Endothelial cell of umbilical vein (primary cell): ENCODE measurements at regions not wholly inside any gene's neighbourhood (a gene's known extent, or its start where the extent isn't known, plus 50 kb on each side); places are given as distances from the start of the nearest gene placed in this dataset.

Source experiments
- BruUV-seq: library from RNA; stranded (reverse); fragments of 400-500 nt; replicated peaks from 2 replicates; lab custom pipeline; 2021; lab: Mats Ljungman, UMichigan
- CTCF ChIA-PET: fragments of 300-600, 350-600 bp; sonication (Branson Sonifier 250); formaldehyde crosslinking; loops from one replicate; lab custom pipeline; 2021; ENCODE audit warnings: antibody characterized with exemption, inconsistent platforms; lab: Charles Lee
- POLR2A ChIA-PET: fragments of 300-600, 350-600 bp; sonication (Branson Sonifier 250); formaldehyde crosslinking; loops from one replicate; lab custom pipeline; 2021; ENCODE audit warnings: antibody characterized with exemption, inconsistent platforms; lab: Charles Lee
- DNase-seq: peaks from one replicate; pipeline ENCODE4 v3.0.0-alpha.2; 2011; ENCODE audit warnings: low read depth, low spot score
- FAIRE-seq: peaks from 2 replicates; lab custom pipeline; 2011; peaks lifted over from hg19 to GRCh38; lab: Jason Lieb, UNC
- H2AFZ ChIP-seq: 2 replicates; pipeline ENCODE4 v1.6.0; 2012; ENCODE audit warnings: low read depth, low read length, control low read depth, inconsistent platforms
- H3K27ac ChIP-seq: 2 replicates; pipeline ENCODE4 v1.5.1; 2011; ENCODE audit warnings: low read depth, mild to moderate bottlenecking, control low read depth, low read length, moderate library complexity; ENCODE audit not compliant: insufficient read depth
- H3K27me3 ChIP-seq, 2 experiments: 2 replicates each; pipeline versions ENCODE4 v1.6.0 to v1.6.1; 2011; ENCODE audit warnings: low read length in 2 of 2, mixed read lengths in 1 of 2; ENCODE audit not compliant: control insufficient read depth in 2 of 2, insufficient read depth in 2 of 2
- H3K36me3 ChIP-seq, 2 experiments: 2 replicates in 1 of 2; 3 replicates in 1 of 2; pipeline ENCODE4 v1.5.1; 2011; ENCODE audit warnings: low read length in 2 of 2, mild to moderate bottlenecking in 1 of 2, moderate library complexity in 1 of 2; ENCODE audit not compliant: control insufficient read depth in 2 of 2, insufficient read depth in 2 of 2; ENCODE audit errors: extremely low read depth in 1 of 2
- H3K4me1 ChIP-seq: 3 replicates; pipeline ENCODE4 v1.5.1; 2011; ENCODE audit warnings: mild to moderate bottlenecking, low read length; ENCODE audit not compliant: control insufficient read depth, insufficient read depth; ENCODE audit errors: extremely low read depth
- H3K4me2 ChIP-seq: 2 replicates; pipeline ENCODE4 v1.6.1; 2011; ENCODE audit warnings: low read length, control low read depth, mixed read lengths; ENCODE audit not compliant: insufficient read depth
- H3K4me3 ChIP-seq, 3 experiments: fragments of 200-600 bp in 1 of 3; sonication (generic), shearing (Covaris generic) in 1 of 3; replicated peaks in 1 of 3; 2 replicates each; pipeline ENCODE4 v1.5.1; 2011 to 2016; ENCODE audit warnings: control low read depth in 3 of 3, low read length in 3 of 3, mild to moderate bottlenecking in 2 of 3, inconsistent platforms in 1 of 3, low read depth in 1 of 3, moderate library complexity in 1 of 3; ENCODE audit not compliant: insufficient read depth in 1 of 3
- H3K79me2 ChIP-seq: 2 replicates; pipeline ENCODE4 v1.6.0; 2012; ENCODE audit warnings: low read length, inconsistent platforms; ENCODE audit not compliant: control insufficient read depth, insufficient read depth
- H3K9ac ChIP-seq: replicated peaks from 2 replicates; pipeline ENCODE3; 2011; ENCODE audit warnings: low read length, control low read depth; ENCODE audit not compliant: insufficient read depth; ENCODE audit errors: extremely low read depth
- H3K9me1 ChIP-seq: replicated peaks from 3 replicates; pipeline ENCODE4 v1.6.0; 2011; ENCODE audit warnings: mild to moderate bottlenecking, low read length; ENCODE audit not compliant: control insufficient read depth, insufficient read depth; ENCODE audit errors: extremely low read depth
- H3K9me3 ChIP-seq: replicated peaks from 2 replicates; pipeline ENCODE4 v1.5.1; 2012; ENCODE audit warnings: low read length, inconsistent platforms; ENCODE audit not compliant: control insufficient read depth, insufficient read depth
- H4K20me1 ChIP-seq: replicated peaks from 2 replicates; pipeline ENCODE3; 2011; ENCODE audit warnings: mild to moderate bottlenecking, low read length; ENCODE audit not compliant: control insufficient read depth, insufficient read depth; ENCODE audit errors: extremely low read depth
- CTCF ChIP-seq, 2 donors: IDR thresholded peaks; 1 replicate in 1 of 2; 2 replicates in 1 of 2; pipeline ENCODE4 v1.5.1; 2011; ENCODE audit warnings: low read length in 2 of 2, mild to moderate bottlenecking in 2 of 2, moderate library complexity in 2 of 2, control low read depth in 1 of 2, inconsistent platforms in 1 of 2, low read depth in 1 of 2; ENCODE audit not compliant: insufficient read depth in 1 of 2; ENCODE audit errors: extremely low read depth in 1 of 2
- EZH2 ChIP-seq: IDR thresholded peaks from 2 replicates; pipeline ENCODE4 v1.6.1; 2012; ENCODE audit warnings: borderline replicate concordance, low read depth, mild to moderate bottlenecking, moderate library complexity, low read length, inconsistent platforms; ENCODE audit not compliant: severe bottlenecking
- FOS ChIP-seq: IDR thresholded peaks from 2 replicates; pipeline ENCODE4 v1.6.1; 2011; ENCODE audit warnings: mild to moderate bottlenecking, low read length, moderate library complexity, borderline replicate concordance; ENCODE audit not compliant: insufficient read depth
- GATA2 ChIP-seq: IDR thresholded peaks from 2 replicates; pipeline ENCODE4 v1.7.0; 2011; ENCODE audit warnings: low read depth, mild to moderate bottlenecking, moderate library complexity, mixed read lengths, low read length; ENCODE audit not compliant: insufficient read length, insufficient read depth
- JUN ChIP-seq: IDR thresholded peaks from 2 replicates; pipeline ENCODE4 v1.6.1; 2011; ENCODE audit warnings: borderline replicate concordance, low read depth; ENCODE audit not compliant: insufficient read length, insufficient read depth
- MYC ChIP-seq: IDR thresholded peaks from one replicate; pipeline ENCODE4 v1.6.1; 2011; ENCODE audit warnings: mild to moderate bottlenecking, low read depth, low read length
- POLR2A ChIP-seq: IDR thresholded peaks from 2 replicates; pipeline ENCODE4 v1.6.1; 2012; ENCODE audit warnings: low read depth, mild to moderate bottlenecking, control low read depth, low read length
- POLR2AphosphoS5 ChIP-seq: IDR thresholded peaks from 2 replicates; pipeline ENCODE4 v1.6.1; 2012; ENCODE audit warnings: low read depth, mild to moderate bottlenecking, control low read depth, low read length, moderate library complexity; ENCODE audit not compliant: insufficient read depth
- dilution Hi-C: fragments of 300-500 bp; cut with MboI; formaldehyde crosslinking; loops from one replicate; pipeline ENCODE4 v1.15.0; 2019; ENCODE audit warnings: low sequenced_read_pairs; ENCODE audit not compliant: extremely low pct_ligation_motif_present
- intact Hi-C: fragments of 100-400 bp; cut with micrococcal nuclease; formaldehyde crosslinking; loops from one replicate; pipeline ENCODE4 v1.10.0; 2022
- TF ChIP-seq, protein P1 (sequence below): IDR thresholded peaks from 2 replicates; pipeline ENCODE4 v1.6.1; 2011; ENCODE audit not compliant: insufficient read depth, insufficient read length

GRCh38 chr6:14601490-14601889 is 483.9 kb downstream of the CD83 start:
- no peak for FAIRE-seq

More at GRCh38 chr6:14601490-14601889, 483.9 kb downstream of the CD83 start:
- Histone ChIP-seq H3K36me3 (no peaks in the 10 kb centered on the region), H2AFZ (no peak overlapping the region), H3K27me3 (no peaks in the 10 kb centered on the region), H3K9me1 (no peaks in the 10 kb centered on the region), H4K20me1 (no peaks in the 10 kb centered on the region), H3K4me2 (no peak overlapping the region), H3K27ac (no peak overlapping the region), H3K4me3 (no peak overlapping the region), H3K9me3 (peaks cover 4% of the 10 kb centered on the region), H3K9ac (no peak overlapping the region), H3K79me2 (no peaks in the 10 kb centered on the region), H3K4me1 (no peaks in the 10 kb centered on the region)
- DNase-seq, result no peak
- TF ChIP-seq EZH2, result no peak
- TF ChIP-seq, protein P1, sequence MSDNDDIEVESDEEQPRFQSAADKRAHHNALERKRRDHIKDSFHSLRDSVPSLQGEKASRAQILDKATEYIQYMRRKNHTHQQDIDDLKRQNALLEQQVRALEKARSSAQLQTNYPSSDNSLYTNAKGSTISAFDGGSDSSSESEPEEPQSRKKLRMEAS, result no peak
- no peak for TF ChIP-seq JUN
- no peak for TF ChIP-seq GATA2
- TF ChIP-seq CTCF (IDR thresholded peaks at IDR 0.05; ENCODE audit: extremely low read depth in 1 of 2, insufficient read depth in 1 of 2, low read depth in 1 of 2, low read length in 2 of 2), result no peak
- TF ChIP-seq POLR2A, result no peak
- TF ChIP-seq FOS, result no peak
- TF ChIP-seq POLR2AphosphoS5, result no peak
- TF ChIP-seq MYC, result no peak
- BruUV-seq, result no TSS peak
- ChIA-PET POLR2A (no interaction called here), CTCF (no interaction called here)
- dilution Hi-C loops, result no loop called here
- intact Hi-C loops, result no loop called here
